H1 (cell line): ENCODE measurements at regions not wholly inside any gene's neighbourhood (a gene's known extent, or its start where the extent isn't known, plus 50 kb on each side); places are given as distances from the start of the nearest gene placed in this dataset.

Experiments used
- ASH2L ChIP-seq: fragments of 200-600, 300-600 bp; sonication (generic); IDR thresholded peaks from one replicate; pipeline ENCODE4 v1.7.1; 2017; ENCODE audit warnings: low read length
- CHD1 ChIP-seq: IDR thresholded peaks from 2 replicates; pipeline ENCODE4 v1.6.1; 2012; ENCODE audit warnings: low read depth, low read length, improper control_type of control experiment
- EP300 ChIP-seq, 2 experiments: IDR thresholded peaks; 1 replicate in 1 of 2; 2 replicates in 1 of 2; pipeline ENCODE4 v1.6.1; 2011 to 2012; ENCODE audit warnings: low read depth in 2 of 2, low read length in 2 of 2, mild to moderate bottlenecking in 2 of 2, borderline replicate concordance in 1 of 2, inconsistent platforms in 1 of 2, moderate library complexity in 1 of 2
- PHF8 ChIP-seq: fragments of 200-600 bp; sonication (generic); conservative IDR thresholded peaks from 2 replicates; pipeline ENCODE4 v1.7.1; 2012; ENCODE audit warnings: low read depth, mild to moderate bottlenecking, inconsistent platforms, low read length, moderate library complexity
- SAP30 ChIP-seq: fragments of 300-600 bp; sonication (generic); IDR thresholded peaks from 2 replicates; pipeline ENCODE4 v1.7.1; 2012; ENCODE audit warnings: low read length, moderate library complexity, mild to moderate bottlenecking, inconsistent platforms; ENCODE audit not compliant: insufficient read depth, insufficient replicate concordance
- SP1 ChIP-seq: IDR thresholded peaks from 2 replicates; pipeline ENCODE4 v1.6.1; 2011; ENCODE audit warnings: low read depth, low read length
- SP4 ChIP-seq: IDR thresholded peaks from 2 replicates; pipeline ENCODE4 v1.6.1; 2012; ENCODE audit warnings: low read length, inconsistent platforms
- TAF1 ChIP-seq: IDR thresholded peaks from 2 replicates; pipeline ENCODE4 v1.6.1; 2011; ENCODE audit warnings: mild to moderate bottlenecking, low read depth, low read length
- TF ChIP-seq, protein P1 (sequence below): IDR thresholded peaks from 2 replicates; pipeline ENCODE4 v1.6.1; 2012; ENCODE audit warnings: inconsistent platforms

DNA sequence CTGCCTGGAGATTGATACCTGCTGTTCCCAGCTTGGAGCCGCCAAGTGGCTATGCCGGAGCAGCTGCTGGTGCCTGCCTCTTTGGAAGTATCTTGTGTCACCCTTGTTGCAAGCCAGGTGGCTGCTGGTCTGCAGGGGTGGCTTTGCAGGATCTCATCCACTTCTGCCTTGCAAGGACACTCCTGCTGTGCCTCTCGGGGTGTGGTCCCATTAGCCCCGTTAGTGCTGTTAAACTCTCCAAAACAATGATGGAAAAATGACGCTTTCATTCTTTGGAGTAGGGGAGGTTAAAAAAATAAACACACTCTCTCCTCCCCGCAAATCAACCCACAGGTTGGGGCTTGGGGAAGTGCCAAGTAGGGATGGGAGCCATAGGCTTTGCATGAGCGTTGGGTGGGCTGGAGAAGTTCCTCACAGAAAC is 352.8 kb downstream of the RNF144A start (continued):
- TF ChIP-seq EP300 (IDR thresholded peaks at IDR 0.05; ENCODE audit: borderline replicate concordance in 1 of 2, low read depth in 2 of 2, low read length in 2 of 2) (no peak), PHF8 (no peak), ASH2L (no peak), SP4 (no peak), CHD1 (no peak), SP1 (no peak), TAF1 (no peak), SAP30 (no peak)
- TF ChIP-seq, protein P1, sequence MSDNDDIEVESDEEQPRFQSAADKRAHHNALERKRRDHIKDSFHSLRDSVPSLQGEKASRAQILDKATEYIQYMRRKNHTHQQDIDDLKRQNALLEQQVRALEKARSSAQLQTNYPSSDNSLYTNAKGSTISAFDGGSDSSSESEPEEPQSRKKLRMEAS = no peak
